OCI-LY1 (cell line): ENCODE measurements at regions not wholly inside any gene's neighbourhood (a gene's known extent, or its start where the extent isn't known, plus 50 kb on each side); places are given as distances from the start of the nearest gene placed in this dataset.

ENCODE experiments used
- EZH2 ChIP-seq: fragments of 200-600 bp; sonication (generic), shearing (Covaris generic); IDR thresholded peaks from 2 replicates; pipeline ENCODE4 v1.8.0; 2017; ENCODE audit warnings: borderline replicate concordance, mixed run types, mild to moderate bottlenecking, antibody characterized with exemption, low read length, moderate library complexity, mixed read lengths
- TF ChIP-seq, protein P1 (sequence below): fragments of 200-600 bp; sonication (generic), shearing (Covaris generic); IDR thresholded peaks from 2 replicates; pipeline ENCODE4 v1.5.1; 2017; ENCODE audit warnings: mild to moderate bottlenecking, antibody characterized with exemption, low read length, moderate library complexity, mixed read lengths

DNA sequence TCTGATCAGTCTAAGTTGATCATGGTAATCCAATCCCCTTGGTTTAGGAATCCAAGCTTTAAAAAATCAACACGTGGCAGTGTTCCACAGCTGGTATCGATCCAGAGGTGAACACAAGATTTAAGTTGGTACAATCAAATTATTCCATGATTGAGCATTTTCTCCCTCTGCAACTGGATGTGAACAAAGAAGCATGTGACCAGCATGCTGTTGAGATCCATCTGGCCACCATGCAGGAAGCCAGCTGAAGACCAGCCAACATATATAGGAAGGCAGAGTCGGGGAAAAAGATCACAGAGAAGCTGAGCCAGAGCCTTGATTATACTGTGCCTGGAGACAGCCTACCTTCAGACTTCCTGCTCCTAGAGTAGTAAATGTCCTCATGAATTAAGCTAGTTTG, 158.3 kb downstream of the SEC23A start:
- TF ChIP-seq, protein P1, sequence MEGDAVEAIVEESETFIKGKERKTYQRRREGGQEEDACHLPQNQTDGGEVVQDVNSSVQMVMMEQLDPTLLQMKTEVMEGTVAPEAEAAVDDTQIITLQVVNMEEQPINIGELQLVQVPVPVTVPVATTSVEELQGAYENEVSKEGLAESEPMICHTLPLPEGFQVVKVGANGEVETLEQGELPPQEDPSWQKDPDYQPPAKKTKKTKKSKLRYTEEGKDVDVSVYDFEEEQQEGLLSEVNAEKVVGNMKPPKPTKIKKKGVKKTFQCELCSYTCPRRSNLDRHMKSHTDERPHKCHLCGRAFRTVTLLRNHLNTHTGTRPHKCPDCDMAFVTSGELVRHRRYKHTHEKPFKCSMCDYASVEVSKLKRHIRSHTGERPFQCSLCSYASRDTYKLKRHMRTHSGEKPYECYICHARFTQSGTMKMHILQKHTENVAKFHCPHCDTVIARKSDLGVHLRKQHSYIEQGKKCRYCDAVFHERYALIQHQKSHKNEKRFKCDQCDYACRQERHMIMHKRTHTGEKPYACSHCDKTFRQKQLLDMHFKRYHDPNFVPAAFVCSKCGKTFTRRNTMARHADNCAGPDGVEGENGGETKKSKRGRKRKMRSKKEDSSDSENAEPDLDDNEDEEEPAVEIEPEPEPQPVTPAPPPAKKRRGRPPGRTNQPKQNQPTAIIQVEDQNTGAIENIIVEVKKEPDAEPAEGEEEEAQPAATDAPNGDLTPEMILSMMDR = no peak
- TF ChIP-seq EZH2 = no peak
